SK-N-SH (cell line): ENCODE measurements at regions not wholly inside any gene's neighbourhood (a gene's known extent, or its start where the extent isn't known, plus 50 kb on each side); places are given as distances from the start of the nearest gene placed in this dataset.
A peak's percentile ranks its signal among the peaks of the same experiment; 100 is the strongest.

ENCODE experiments used
- CTCF ChIA-PET: fragments of 300-600, 350-600 bp; formaldehyde crosslinking; extraction: SDS; loops from one replicate; lab custom pipeline; 2021; lab: Yijun Ruan, JAX
- POLR2A ChIA-PET: fragments of 350-600 bp; sonication (Branson Sonifier 250); formaldehyde crosslinking; extraction: SDS; loops from one replicate; lab custom pipeline; 2020; ENCODE audit warnings: antibody characterized with exemption, inconsistent platforms; lab: Yijun Ruan, JAX
- DNase-seq: peaks from one replicate; pipeline ENCODE4 v3.0.0; 2012
- H2AFZ ChIP-seq: fragments of 200-600 bp; sonication (generic); 2 replicates; pipeline ENCODE4 v1.8.1; 2016; ENCODE audit warnings: antibody characterized with exemption, mild to moderate bottlenecking, low read depth
- H3F3A ChIP-seq: fragments of 200-600 bp; sonication (generic); replicated peaks from 2 replicates; pipeline ENCODE3; 2016; ENCODE audit warnings: antibody characterized with exemption, mild to moderate bottlenecking; ENCODE audit not compliant: insufficient read depth
- H3K27ac ChIP-seq, 2 experiments: fragments of 200-500 bp in 1 of 2; fragments of 200-600 bp in 1 of 2; sonication (Bioruptor generic) in 1 of 2; sonication (generic), shearing (Covaris generic) in 1 of 2; 2 replicates each; pipeline versions ENCODE4 v1.5.1 to v1.6.1; 2014 to 2016; ENCODE audit warnings: low read depth in 2 of 2, inconsistent platforms in 1 of 2, low read length in 1 of 2, mild to moderate bottlenecking in 1 of 2, mixed read lengths in 1 of 2
- H3K27me3 ChIP-seq: fragments of 200-600 bp; sonication (generic), shearing (Covaris generic); 2 replicates; pipeline ENCODE4 v1.6.1; 2016; ENCODE audit warnings: mixed run types; ENCODE audit not compliant: insufficient read depth
- H3K36me3 ChIP-seq, 2 experiments: fragments of 200-500 bp in 1 of 2; fragments of 200-600 bp in 1 of 2; sonication (Bioruptor generic) in 1 of 2; sonication (generic) in 1 of 2; replicated peaks in 1 of 2; 2 replicates each; pipeline versions ENCODE3 to v1.5.1; 2014 to 2016; ENCODE audit warnings: low read length in 1 of 2, mild to moderate bottlenecking in 1 of 2; ENCODE audit not compliant: insufficient read depth in 2 of 2, control insufficient read depth in 1 of 2
- H3K4me1 ChIP-seq, 2 experiments: fragments of 200-500 bp in 1 of 2; fragments of 200-600 bp in 1 of 2; sonication (Bioruptor generic) in 1 of 2; sonication (generic), shearing (Covaris generic) in 1 of 2; 2 replicates each; pipeline versions ENCODE4 v1.5.1 to v1.6.1; 2014 to 2016; ENCODE audit warnings: low read depth in 1 of 2, low read length in 1 of 2, mixed run types in 1 of 2; ENCODE audit not compliant: insufficient read depth in 2 of 2, control insufficient read depth in 1 of 2
- H3K4me2 ChIP-seq: fragments of 200-600 bp; sonication (generic), shearing (Covaris generic); 2 replicates; pipeline ENCODE4 v1.6.1; 2017; ENCODE audit warnings: mixed run types
- H3K4me3 ChIP-seq, 2 experiments: fragments of 200-500 bp in 1 of 2; fragments of 200-600 bp in 1 of 2; sonication (Bioruptor generic) in 1 of 2; sonication (generic), shearing (Covaris generic) in 1 of 2; 2 replicates each; pipeline versions ENCODE4 v1.5.1 to v1.8.1; 2014 to 2016; ENCODE audit warnings: low read depth in 2 of 2, inconsistent platforms in 1 of 2, low read length in 1 of 2, mild to moderate bottlenecking in 1 of 2, mixed read lengths in 1 of 2, moderate library complexity in 1 of 2
- H3K79me2 ChIP-seq: fragments of 200-600 bp; sonication (generic); 2 replicates; pipeline ENCODE4 v1.8.1; 2017; ENCODE audit warnings: mild to moderate bottlenecking; ENCODE audit not compliant: insufficient read depth
- H3K9ac ChIP-seq: fragments of 200-600 bp; sonication (generic); 2 replicates; pipeline ENCODE4 v1.6.1; 2017; ENCODE audit warnings: mixed run types
- H3K9me2 ChIP-seq: fragments of 200-600 bp; sonication (generic); 2 replicates; pipeline ENCODE4 v1.6.1; 2017; ENCODE audit warnings: mixed run types
- H3K9me3 ChIP-seq: fragments of 200-600 bp; sonication (generic); 2 replicates; pipeline ENCODE4 v1.6.1; 2017; ENCODE audit warnings: mixed run types, mild to moderate bottlenecking, moderate library complexity
- H4K20me1 ChIP-seq: fragments of 200-600 bp; sonication (generic); 2 replicates; pipeline ENCODE4 v1.6.1; 2017; ENCODE audit warnings: mild to moderate bottlenecking, mixed run types; ENCODE audit not compliant: insufficient read depth
- GATA2 ChIP-seq: sonication (generic); formaldehyde crosslinking; IDR thresholded peaks from 2 replicates; pipeline ENCODE4 v1.5.0; 2020; ENCODE audit warnings: mild to moderate bottlenecking, missing genetic modification reagents
- IRF3 ChIP-seq: fragments of 150-350 bp; IDR thresholded peaks from 2 replicates; pipeline ENCODE4 v1.6.1; 2016; ENCODE audit warnings: mild to moderate bottlenecking, low read depth, low read length
- MAX ChIP-seq: IDR thresholded peaks from 2 replicates; pipeline ENCODE4 v1.4.0; 2012; ENCODE audit warnings: low read depth
- MXI1 ChIP-seq: IDR thresholded peaks from 2 replicates; pipeline ENCODE4 v1.6.1; 2012; ENCODE audit warnings: mild to moderate bottlenecking, low read depth, low read length, improper control_type of control experiment
- NFIC ChIP-seq: IDR thresholded peaks from 2 replicates; pipeline ENCODE4 v1.4.0; 2012; ENCODE audit warnings: borderline replicate concordance
- POLR2AphosphoS5 ChIP-seq: IDR thresholded peaks from 2 replicates; pipeline ENCODE4 v1.6.1; 2012; ENCODE audit warnings: low read depth, low read length
- RAD21 ChIP-seq: IDR thresholded peaks from 2 replicates; pipeline ENCODE4 v1.6.1; 2012; ENCODE audit warnings: mild to moderate bottlenecking, low read length
- RXRA ChIP-seq: IDR thresholded peaks from 2 replicates; pipeline ENCODE4 v1.4.0; 2012; ENCODE audit warnings: low read depth, mild to moderate bottlenecking, borderline replicate concordance
- SIN3A ChIP-seq: IDR thresholded peaks from 2 replicates; pipeline ENCODE4 v1.6.1; 2012; ENCODE audit warnings: low read depth, mild to moderate bottlenecking, low read length, moderate library complexity, borderline replicate concordance
- SMC3 ChIP-seq: IDR thresholded peaks from 2 replicates; pipeline ENCODE4 v1.6.1; 2012; ENCODE audit warnings: low read depth, low read length, improper control_type of control experiment
- TCF12 ChIP-seq: IDR thresholded peaks from 2 replicates; pipeline ENCODE4 v1.4.0; 2012
- TEAD4 ChIP-seq: IDR thresholded peaks from 2 replicates; pipeline ENCODE4 v1.4.0; 2012; ENCODE audit warnings: mild to moderate bottlenecking, borderline replicate concordance; ENCODE audit not compliant: insufficient read depth
- YY1 ChIP-seq: IDR thresholded peaks from 2 replicates; pipeline ENCODE4 v1.4.0; 2012; ENCODE audit warnings: low read depth, mild to moderate bottlenecking
- WGBS: methylation state at CpG from one replicate; pipeline ENCODE4 v1.1.6; 2017; ENCODE audit warnings: low lambda C conversion rate; 5-methylcytosine and 5-hydroxymethylcytosine counted together

- WGBS, result 45% methylated on average over 1 of the region's 1 CpG
- Histone ChIP-seq H3K4me2 (peak overlapping the region; percentile 79), H3F3A (peaks cover 7% of the 10 kb centered on the region), H3K9me3 (no peaks in the 10 kb centered on the region), H3K9ac (no peak overlapping the region), H3K9me2 (no peaks in the 10 kb centered on the region), H3K27me3 (no peaks in the 10 kb centered on the region), H3K27ac (peak overlapping the region in 1 of 2 experiments; percentile 80; a peak in 2 of 4 replicates), H2AFZ (0 out of 2 replicates have a peak overlapping the region, but pooled peaks have one; percentile 94), H3K4me3 (no peak overlapping the region; a peak in 1 of 4 replicates), H3K4me1 (peaks cover 7 to 9% of the 10 kb centered on the region in 2 experiments; a peak in 3 of 4 replicates), H3K79me2 (no peaks in the 10 kb centered on the region), H4K20me1 (no peaks in the 10 kb centered on the region), H3K36me3 (no peaks in the 10 kb centered on the region)
- no peak for DNase-seq
- TF ChIP-seq TCF12 (peak; percentile 48; the same call in 1 of the 2 replicates), RXRA (no peak), MAX (no peak)
- CTCF ChIA-PET, result interaction anchor here (1.0 kb wide), 1 partner anchor 73 kb away, joined by 3 read pairs; no protein-coding TSS in a partner anchor
- POLR2A ChIA-PET, result no interaction called here
These were observed 183.7 kb upstream of the ANK3 start for GRCh38 chr10:60573336-60573735.

- 6% methylated on average over 12 of the region's 12 CpGs for WGBS
- H3K27ac ChIP-seq, result peak overlapping the region; percentile 48 to 80
- ChIA-PET CTCF (interaction anchor here (1.0 to 1.3 kb wide), 3 partner anchors 11 to 74 kb away, joined by 3 to 4 read pairs (median 3); no protein-coding TSS in a partner anchor), POLR2A (no interaction called here)
- H3K4me3 ChIP-seq, result peak overlapping the region; percentile 62 to 71
- peak; percentile 46 for DNase-seq
- H3K9me2 ChIP-seq, result no peaks in the 10 kb centered on the region
- peak overlapping the region; percentile 94 for H2AFZ ChIP-seq
- no peaks in the 10 kb centered on the region for H3K79me2 ChIP-seq
- no peaks in the 10 kb centered on the region for H4K20me1 ChIP-seq
- peak overlapping the region; percentile 70 for H3K9ac ChIP-seq
- no peaks in the 10 kb centered on the region for H3K9me3 ChIP-seq
- peak overlapping the region; percentile 79 for H3K4me2 ChIP-seq
- H3K27me3 ChIP-seq, result no peaks in the 10 kb centered on the region
- peaks cover 7% of the 10 kb centered on the region for H3F3A ChIP-seq
- H3K36me3 ChIP-seq, result no peaks in the 10 kb centered on the region
- TF ChIP-seq MXI1 (peak; percentile 38; the same call in 1 of the 2 replicates), MAX (0 out of 2 replicates have a peak, but pooled peaks have one; percentile 29), NFIC (no peak)
- peaks cover 7 to 9% of the 10 kb centered on the region in 2 experiments; a peak in 3 of 4 replicates for H3K4me1 ChIP-seq
These were observed 183.0 kb upstream of the ANK3 start for GRCh38 chr10:60572511-60573194.

- 92% methylated on average over 4 of the region's 4 CpGs for WGBS
- CTCF ChIA-PET, result interaction anchor here (0.7 to 1.1 kb wide), 3 partner anchors 10 to 362 kb away, joined by 3 to 5 read pairs (median 3); no protein-coding TSS in a partner anchor
These were observed 181.2 kb upstream of the ANK3 start for GRCh38 chr10:60570896-60571295.

More at GRCh38 chr10:60570896-60571295, 181.2 kb upstream of the ANK3 start:
- peak overlapping the region in 1 of 2 experiments; percentile 62; a peak in 1 of 4 replicates for H3K4me3 ChIP-seq
- H3K4me1 ChIP-seq, result peaks cover 5 to 7% of the 10 kb centered on the region in 2 experiments; a peak in 3 of 4 replicates
- no peak overlapping the region for H3K27ac ChIP-seq
- H3K36me3 ChIP-seq, result no peaks in the 10 kb centered on the region
- H3K79me2 ChIP-seq, result no peaks in the 10 kb centered on the region
- no peak overlapping the region for H3K9ac ChIP-seq
- H3F3A ChIP-seq, result peaks cover 7% of the 10 kb centered on the region
- no peaks in the 10 kb centered on the region for H4K20me1 ChIP-seq
- no peaks in the 10 kb centered on the region for H3K9me3 ChIP-seq
- peak overlapping the region; percentile 79; the same call in 1 of the 2 replicates for H3K4me2 ChIP-seq
- no peak for DNase-seq
- no peaks in the 10 kb centered on the region for H3K27me3 ChIP-seq
- POLR2A ChIA-PET, result no interaction called here
- TF ChIP-seq POLR2AphosphoS5, result no peak
- TF ChIP-seq SMC3, result no peak
- TF ChIP-seq YY1, result no peak
- TF ChIP-seq TEAD4, result no peak
- no peak for TF ChIP-seq GATA2 (CRISPR knock-in tag)
- TF ChIP-seq SIN3A, result no peak
- no peak for TF ChIP-seq NFIC
- no peak for TF ChIP-seq IRF3
- TF ChIP-seq RAD21, result no peak
- no peak overlapping the region for H2AFZ ChIP-seq
- H3K9me2 ChIP-seq, result no peaks in the 10 kb centered on the region
